Duodenal mucosa (tissue), 2 donors: ENCODE measurements at regions not wholly inside any gene's neighbourhood (a gene's known extent, or its start where the extent isn't known, plus 50 kb on each side); places are given as distances from the start of the nearest gene placed in this dataset.
"Not testable (repeated sequence)": the region's sequence is repeated elsewhere in the genome, so short reads cannot be mapped to it uniquely, and the experiment has no call there.

Source experiments
- H3K27ac ChIP-seq: one replicate; pipeline ENCODE4 v1.7.0; 2013; ENCODE audit warnings: low read depth, low read length
- H3K27me3 ChIP-seq, 2 donors: one replicate each; pipeline ENCODE4 v1.7.0; 2013; ENCODE audit warnings: low read length in 2 of 2, control low read depth in 1 of 2; ENCODE audit not compliant: insufficient read depth in 2 of 2, control insufficient read depth in 1 of 2
- H3K36me3 ChIP-seq, 2 donors: one replicate each; pipeline ENCODE4 v1.7.0; 2013; ENCODE audit warnings: low read length in 2 of 2, control low read depth in 1 of 2; ENCODE audit not compliant: insufficient read depth in 2 of 2, control insufficient read depth in 1 of 2
- H3K4me1 ChIP-seq, 2 donors: one replicate each; pipeline ENCODE4 v1.7.0; 2013; ENCODE audit warnings: low read length in 2 of 2, control low read depth in 1 of 2; ENCODE audit not compliant: insufficient read depth in 2 of 2, control insufficient read depth in 1 of 2
- H3K4me3 ChIP-seq, 2 donors: one replicate each; pipeline ENCODE4 v1.7.0; 2013; ENCODE audit warnings: low read length in 2 of 2, low read depth in 1 of 2
- H3K9ac ChIP-seq, 2 donors: one replicate each; pipeline ENCODE4 v1.7.0; 2013; ENCODE audit warnings: low read length in 2 of 2, low read depth in 1 of 2
- H3K9me3 ChIP-seq, 2 donors: one replicate each; pipeline ENCODE4 v1.7.0; 2013; ENCODE audit warnings: low read length in 2 of 2, control low read depth in 1 of 2; ENCODE audit not compliant: control insufficient read depth in 1 of 2

DNA sequence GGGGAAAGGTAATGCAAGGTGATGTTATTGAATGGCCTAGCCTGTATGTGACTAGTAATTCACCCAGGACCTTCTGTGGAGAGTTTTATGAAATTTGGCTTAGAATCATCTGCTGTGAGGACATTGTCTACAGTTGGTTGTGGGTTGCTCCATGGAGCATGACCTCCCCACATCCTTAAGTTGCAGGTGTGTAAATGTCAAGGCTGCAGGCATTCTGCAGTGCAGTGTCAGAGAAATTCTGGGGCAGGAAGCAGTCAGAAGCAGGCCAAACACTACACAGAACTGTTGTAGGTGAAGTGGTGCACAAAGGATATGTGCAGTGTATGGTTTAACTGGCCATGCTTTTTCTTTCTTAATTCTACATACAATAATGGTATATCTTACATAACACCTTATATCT lies 588.3 kb downstream of the EBF1 start:
- Histone ChIP-seq H3K4me3 (no peak overlapping the region), H3K36me3 (no peaks in the 10 kb centered on the region), H3K9me3 (peaks cover 0 to 8% of the 10 kb centered on the region in 2 donors), H3K9ac (no peak overlapping the region), H3K27ac (no peak overlapping the region), H3K4me1 (no peaks in the 10 kb centered on the region), H3K27me3 (no peaks in the 10 kb centered on the region)

- H3K27ac ChIP-seq: no peak overlapping the region
- H3K9ac ChIP-seq: no peak overlapping the region
- no peaks in the 10 kb centered on the region for H3K36me3 ChIP-seq
- peaks cover 7 to 14% of the 10 kb centered on the region in 2 donors for H3K9me3 ChIP-seq
- H3K4me3 ChIP-seq: no peak overlapping the region
- no peaks in the 10 kb centered on the region for H3K27me3 ChIP-seq
- no peaks in the 10 kb centered on the region for H3K4me1 ChIP-seq
These were observed 589.2 kb downstream of the EBF1 start for GRCh38 chr5:158510479-158510878.

DNA sequence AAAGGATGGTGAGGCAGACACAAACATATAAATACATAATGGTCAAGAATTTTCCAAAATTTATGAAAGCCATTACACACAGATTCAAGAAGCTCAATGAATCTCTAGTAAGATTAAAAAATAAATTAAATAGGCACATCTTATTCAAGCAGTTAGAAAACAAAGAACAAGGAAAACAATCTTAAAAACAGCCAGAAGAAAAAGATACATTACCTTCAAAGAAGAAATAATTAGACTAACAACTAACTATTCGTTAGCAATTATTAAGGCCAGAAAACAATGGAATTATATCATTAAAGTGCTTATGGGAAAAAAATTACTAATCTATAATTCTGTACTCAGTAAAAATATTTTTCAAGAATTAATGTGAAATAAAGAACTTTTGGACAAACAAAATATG lies 593.1 kb downstream of the EBF1 start:
- Histone ChIP-seq H3K27me3 (no peaks in the 10 kb centered on the region), H3K4me3 (no peak overlapping the region), H3K9ac (no peak overlapping the region), H3K27ac (no peak overlapping the region), H3K36me3 (no peaks in the 10 kb centered on the region), H3K4me1 (no peaks in the 10 kb centered on the region), H3K9me3 (peaks cover 8 to 14% of the 10 kb centered on the region in 2 donors)

- H3K36me3 ChIP-seq: no peaks in the 10 kb centered on the region
- H3K27me3 ChIP-seq: no peaks in the 10 kb centered on the region
- no peak overlapping the region for H3K27ac ChIP-seq
- no peak overlapping the region for H3K9ac ChIP-seq
- H3K4me3 ChIP-seq: no peak overlapping the region
- H3K9me3 ChIP-seq: peaks cover 8 to 14% of the 10 kb centered on the region in 2 donors
- no peaks in the 10 kb centered on the region for H3K4me1 ChIP-seq
These were observed 597.0 kb downstream of the EBF1 start for GRCh38 chr5:158502686-158503085.

DNA sequence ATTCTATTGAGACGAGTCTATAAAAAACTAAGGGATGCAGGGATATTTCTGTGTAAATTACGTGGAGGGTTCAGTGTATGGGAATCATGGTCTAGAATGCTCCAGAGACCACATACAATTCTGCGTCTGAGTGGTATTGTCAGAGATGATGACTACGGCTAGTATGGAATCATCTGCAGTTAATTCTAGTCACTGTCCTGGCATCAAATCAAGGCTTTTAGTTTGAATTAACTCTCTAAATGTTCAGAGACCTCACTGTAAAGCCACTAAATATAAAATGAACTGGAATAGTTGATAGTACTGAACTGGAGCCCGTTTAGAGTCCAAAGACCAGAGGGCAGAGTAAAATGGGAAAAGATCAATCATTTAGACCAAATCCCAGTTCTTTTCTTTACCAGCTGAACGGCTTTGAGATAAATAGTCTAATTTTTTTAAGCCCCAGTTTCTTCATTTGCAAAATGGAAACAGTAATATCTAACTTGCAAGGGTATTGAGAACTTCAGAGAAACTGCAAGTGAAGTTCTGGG lies 599.8 kb downstream of the EBF1 start:
- no peaks in the 10 kb centered on the region for H3K36me3 ChIP-seq
- H3K27me3 ChIP-seq: no peaks in the 10 kb centered on the region
- H3K27ac ChIP-seq: no peak overlapping the region
- H3K4me1 ChIP-seq: no peaks in the 10 kb centered on the region
- H3K9me3 ChIP-seq: no peaks in the 10 kb centered on the region
- no peak overlapping the region for H3K9ac ChIP-seq
- no peak overlapping the region for H3K4me3 ChIP-seq

DNA sequence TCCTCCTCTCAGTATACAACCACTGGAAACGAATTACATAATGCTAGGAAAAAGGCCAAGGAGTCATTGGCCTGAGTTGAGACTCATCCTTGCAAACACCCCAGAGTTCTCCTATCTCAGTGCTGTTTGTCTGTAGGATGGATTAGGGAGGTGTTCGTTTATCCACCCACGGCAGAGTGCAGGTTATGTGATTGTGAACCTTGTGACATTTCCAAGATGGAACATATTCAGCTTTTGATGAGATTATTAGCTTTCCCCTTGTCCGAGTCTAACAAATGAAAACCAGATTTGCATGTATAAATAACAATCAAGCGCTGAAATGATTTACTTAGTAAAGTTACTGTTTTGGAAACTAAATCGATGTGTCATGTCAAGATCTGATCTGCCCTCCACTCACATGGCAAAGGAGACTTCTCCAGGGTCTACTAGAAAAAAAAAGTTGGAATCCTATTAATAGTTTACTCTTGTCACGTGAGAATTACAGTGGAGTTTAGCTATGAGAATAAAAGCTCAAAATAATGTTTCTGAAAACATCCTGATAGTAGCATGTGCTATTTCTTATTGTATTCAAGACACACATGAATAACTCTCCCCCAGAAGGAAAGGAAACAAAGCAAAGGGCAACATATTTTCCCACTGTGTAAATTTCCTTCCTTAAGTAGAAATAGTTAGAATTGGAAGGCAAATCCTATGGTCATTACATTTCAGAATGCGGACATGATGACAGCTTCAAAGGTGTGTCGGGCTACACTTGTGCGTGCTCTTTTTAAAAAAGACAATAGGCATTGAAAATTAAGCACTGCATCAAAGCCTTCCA lies 600.4 kb downstream of the EBF1 start:
- H3K9me3 ChIP-seq: no peaks in the 10 kb centered on the region
- no peaks in the 10 kb centered on the region for H3K4me1 ChIP-seq
- no peak overlapping the region for H3K4me3 ChIP-seq
- no peaks in the 10 kb centered on the region for H3K36me3 ChIP-seq
- H3K27ac ChIP-seq: no peak overlapping the region
- no peak overlapping the region for H3K9ac ChIP-seq
- H3K27me3 ChIP-seq: no peaks in the 10 kb centered on the region

DNA sequence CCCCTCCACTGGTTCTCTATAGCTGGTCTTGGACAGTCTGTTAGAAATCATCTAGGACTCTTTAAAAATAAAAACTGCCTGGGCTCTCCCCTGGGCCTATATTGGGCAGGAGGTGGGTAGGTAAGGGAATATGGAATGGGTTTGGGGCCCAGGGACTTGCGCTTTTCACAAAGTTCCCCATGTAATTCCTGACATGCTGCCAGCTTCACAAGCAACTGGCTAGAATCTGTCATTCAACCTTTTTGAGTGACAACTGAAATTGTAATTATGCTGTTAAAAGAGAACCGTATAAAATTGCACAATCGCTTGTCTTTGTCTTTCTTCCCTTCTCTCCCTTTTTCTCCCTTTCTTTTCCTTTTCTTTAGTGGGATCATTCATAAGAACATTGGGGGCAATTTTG lies 603.1 kb downstream of the EBF1 start:
- H3K27ac ChIP-seq: no peak overlapping the region
- H3K36me3 ChIP-seq: no peaks in the 10 kb centered on the region

GRCh38 chr5:158494541-158494940 lies 605.2 kb downstream of the EBF1 start:
- Histone ChIP-seq H3K4me3 (no peak overlapping the region), H3K9me3 (no peaks in the 10 kb centered on the region), H3K36me3 (no peaks in the 10 kb centered on the region), H3K27me3 (no peaks in the 10 kb centered on the region), H3K4me1 (no peaks in the 10 kb centered on the region), H3K27ac (no peak overlapping the region), H3K9ac (no peak overlapping the region)

More for the DNA sequence above, 603.1 kb downstream of the EBF1 start:
- H3K9ac ChIP-seq: no peak overlapping the region
- H3K4me3 ChIP-seq: no peak overlapping the region
- no peaks in the 10 kb centered on the region for H3K9me3 ChIP-seq
- H3K4me1 ChIP-seq: no peaks in the 10 kb centered on the region
- no peaks in the 10 kb centered on the region for H3K27me3 ChIP-seq

DNA sequence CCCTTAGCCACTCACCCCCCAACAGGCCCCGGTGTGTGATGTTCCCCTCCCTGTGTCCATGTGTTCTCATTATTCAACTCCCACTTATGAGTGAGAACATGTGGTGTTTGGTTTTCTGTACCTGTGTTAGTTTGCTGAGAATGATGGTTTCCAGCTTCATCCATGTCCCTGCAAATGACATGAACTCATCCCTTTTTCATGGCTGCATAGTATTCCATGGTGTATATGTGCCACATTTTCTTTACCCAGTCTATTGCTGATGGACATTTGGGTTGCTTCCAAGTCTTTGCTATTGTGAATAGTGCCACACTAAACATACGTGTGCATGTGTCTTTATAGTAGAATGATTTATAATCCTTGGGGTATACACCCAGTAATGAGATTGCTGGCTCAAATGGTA lies 605.7 kb downstream of the EBF1 start:
- not testable (repeated sequence) for H3K27ac ChIP-seq, H3K27me3 ChIP-seq, H3K9me3 ChIP-seq, H3K36me3 ChIP-seq, H3K4me1 ChIP-seq, H3K9ac ChIP-seq, H3K4me3 ChIP-seq

- Histone ChIP-seq H3K4me1 (no peaks in the 10 kb centered on the region), H3K27ac (no peak overlapping the region), H3K9ac (no peak overlapping the region), H3K27me3 (no peaks in the 10 kb centered on the region), H3K9me3 (no peaks in the 10 kb centered on the region), H3K36me3 (no peaks in the 10 kb centered on the region), H3K4me3 (no peak overlapping the region)
These were observed 606.9 kb downstream of the EBF1 start for GRCh38 chr5:158492841-158493242.
